Parathyroid adenoma (tissue), 2 donors: ENCODE measurements at regions not wholly inside any gene's neighbourhood (a gene's known extent, or its start where the extent isn't known, plus 50 kb on each side); places are given as distances from the start of the nearest gene placed in this dataset.

Source experiments
- H2AFZ ChIP-seq: fragments of 300-600 bp; sonication (generic); one replicate; pipeline ENCODE4 v1.7.0; 2017; ENCODE audit warnings: antibody characterized with exemption, mild to moderate bottlenecking
- H3K27ac ChIP-seq: fragments of 300-600 bp; sonication (generic); one replicate; pipeline ENCODE4 v1.7.0; 2017
- H3K27me3 ChIP-seq: fragments of 300-600 bp; sonication (generic); one replicate; pipeline ENCODE4 v1.7.0; 2017; ENCODE audit warnings: low read length; ENCODE audit not compliant: control insufficient read depth, insufficient read depth
- H3K36me3 ChIP-seq: fragments of 300-600 bp; sonication (generic); one replicate; pipeline ENCODE4 v1.7.0; 2017; ENCODE audit warnings: low read length; ENCODE audit not compliant: control insufficient read depth, insufficient read depth
- H3K4me1 ChIP-seq: fragments of 300-600 bp; sonication (generic); one replicate; pipeline ENCODE4 v1.7.0; 2017; ENCODE audit warnings: control low read depth
- H3K4me2 ChIP-seq: fragments of 300-600 bp; sonication (generic); one replicate; pipeline ENCODE4 v1.7.0; 2017; ENCODE audit warnings: low read length
- H3K4me3 ChIP-seq: fragments of 300-600 bp; sonication (generic); one replicate; pipeline ENCODE4 v1.7.0; 2017; ENCODE audit warnings: low read depth, low read length
- H3K79me2 ChIP-seq: fragments of 300-600 bp; sonication (generic); one replicate; pipeline ENCODE4 v1.7.0; 2017; ENCODE audit warnings: control low read depth
- H3K9ac ChIP-seq: fragments of 300-600 bp; sonication (generic); one replicate; pipeline ENCODE4 v1.7.0; 2017; ENCODE audit warnings: mild to moderate bottlenecking
- H3K9me3 ChIP-seq: fragments of 300-600 bp; sonication (generic); one replicate; pipeline ENCODE4 v1.7.0; 2017; ENCODE audit warnings: low read length; ENCODE audit not compliant: control insufficient read depth
- TF ChIP-seq, protein P1 (sequence below): fragments of 300-600 bp; sonication (generic); IDR thresholded peaks from one replicate; pipeline ENCODE4 v1.7.0; 2017; ENCODE audit warnings: antibody characterized with exemption, mild to moderate bottlenecking
- donor health status: primary hyperparathyroidism.

DNA sequence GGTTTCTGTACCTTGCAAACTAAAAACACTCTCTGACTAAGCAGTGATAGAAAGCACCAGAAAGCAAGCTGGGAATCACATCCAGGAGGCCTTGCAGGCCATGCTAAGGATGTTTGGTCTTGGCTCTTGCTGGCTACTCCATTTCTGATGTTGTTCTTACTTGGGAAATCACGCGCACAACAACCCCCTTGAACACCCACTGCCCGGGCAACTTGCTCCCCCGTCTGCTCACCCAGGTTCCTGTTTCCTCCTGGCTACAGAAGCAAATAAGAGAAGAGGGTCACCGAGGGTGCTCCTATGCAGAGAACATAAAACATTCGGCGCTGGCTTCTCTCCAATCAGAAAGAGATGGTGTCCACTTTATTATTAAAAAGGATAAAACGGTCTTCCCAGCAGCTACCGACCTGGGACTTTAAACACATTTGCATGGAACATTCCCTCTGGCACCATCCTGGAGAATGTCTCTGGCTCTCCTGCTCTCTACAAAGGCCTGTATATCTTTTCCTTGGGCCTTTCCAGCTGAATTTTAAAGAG is 271.2 kb upstream of the RPL38 start:
- no peaks in the 10 kb centered on the region for H3K9me3 ChIP-seq
- H3K27ac ChIP-seq, result no peak overlapping the region
- H3K27me3 ChIP-seq, result no peaks in the 10 kb centered on the region
- no peak overlapping the region for H3K9ac ChIP-seq
- H2AFZ ChIP-seq, result no peak overlapping the region
- TF ChIP-seq, protein P1, sequence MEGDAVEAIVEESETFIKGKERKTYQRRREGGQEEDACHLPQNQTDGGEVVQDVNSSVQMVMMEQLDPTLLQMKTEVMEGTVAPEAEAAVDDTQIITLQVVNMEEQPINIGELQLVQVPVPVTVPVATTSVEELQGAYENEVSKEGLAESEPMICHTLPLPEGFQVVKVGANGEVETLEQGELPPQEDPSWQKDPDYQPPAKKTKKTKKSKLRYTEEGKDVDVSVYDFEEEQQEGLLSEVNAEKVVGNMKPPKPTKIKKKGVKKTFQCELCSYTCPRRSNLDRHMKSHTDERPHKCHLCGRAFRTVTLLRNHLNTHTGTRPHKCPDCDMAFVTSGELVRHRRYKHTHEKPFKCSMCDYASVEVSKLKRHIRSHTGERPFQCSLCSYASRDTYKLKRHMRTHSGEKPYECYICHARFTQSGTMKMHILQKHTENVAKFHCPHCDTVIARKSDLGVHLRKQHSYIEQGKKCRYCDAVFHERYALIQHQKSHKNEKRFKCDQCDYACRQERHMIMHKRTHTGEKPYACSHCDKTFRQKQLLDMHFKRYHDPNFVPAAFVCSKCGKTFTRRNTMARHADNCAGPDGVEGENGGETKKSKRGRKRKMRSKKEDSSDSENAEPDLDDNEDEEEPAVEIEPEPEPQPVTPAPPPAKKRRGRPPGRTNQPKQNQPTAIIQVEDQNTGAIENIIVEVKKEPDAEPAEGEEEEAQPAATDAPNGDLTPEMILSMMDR, result no peak
- no peak overlapping the region for H3K4me3 ChIP-seq
- H3K79me2 ChIP-seq, result no peaks in the 10 kb centered on the region
- no peak overlapping the region for H3K4me2 ChIP-seq
- no peaks in the 10 kb centered on the region for H3K4me1 ChIP-seq
- H3K36me3 ChIP-seq, result no peaks in the 10 kb centered on the region

DNA sequence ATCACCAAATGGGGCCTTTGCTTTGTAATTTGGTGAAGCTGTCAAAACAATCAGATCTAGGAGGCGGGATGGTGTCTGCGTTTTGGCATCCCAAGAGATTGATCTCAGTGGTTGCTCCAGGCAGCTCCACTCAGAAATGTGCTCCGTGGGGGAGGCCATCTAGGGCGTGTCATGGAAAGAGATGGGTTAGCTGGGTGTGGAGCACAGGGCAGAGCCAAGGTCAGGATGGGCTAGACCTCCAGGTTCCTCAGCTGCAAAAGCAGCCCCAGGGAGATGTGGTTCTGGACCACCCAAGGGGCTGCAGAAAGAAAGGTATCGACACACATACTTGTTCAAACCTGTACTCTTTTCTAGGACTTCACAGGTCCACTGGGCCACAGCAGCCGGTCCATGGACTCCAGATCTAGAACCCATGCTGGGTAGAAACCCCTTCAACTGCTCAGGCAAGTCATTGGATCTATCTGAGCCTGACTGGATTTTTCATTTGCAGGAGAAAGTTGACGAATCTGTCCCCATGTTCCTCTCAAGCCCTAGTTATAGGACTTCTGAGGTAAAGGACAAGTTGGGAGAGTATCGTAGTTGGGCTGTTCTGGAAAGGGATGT is 270.2 kb upstream of the RPL38 start:
- H3K4me1 ChIP-seq, result no peaks in the 10 kb centered on the region
- H3K27me3 ChIP-seq, result no peaks in the 10 kb centered on the region
- H2AFZ ChIP-seq, result no peak overlapping the region
- H3K27ac ChIP-seq, result no peak overlapping the region
- H3K4me3 ChIP-seq, result no peak overlapping the region
- no peak overlapping the region for H3K9ac ChIP-seq
- TF ChIP-seq, protein P1, result no peak
- H3K79me2 ChIP-seq, result no peaks in the 10 kb centered on the region
- no peaks in the 10 kb centered on the region for H3K9me3 ChIP-seq
- H3K4me2 ChIP-seq, result no peak overlapping the region
- no peaks in the 10 kb centered on the region for H3K36me3 ChIP-seq

DNA sequence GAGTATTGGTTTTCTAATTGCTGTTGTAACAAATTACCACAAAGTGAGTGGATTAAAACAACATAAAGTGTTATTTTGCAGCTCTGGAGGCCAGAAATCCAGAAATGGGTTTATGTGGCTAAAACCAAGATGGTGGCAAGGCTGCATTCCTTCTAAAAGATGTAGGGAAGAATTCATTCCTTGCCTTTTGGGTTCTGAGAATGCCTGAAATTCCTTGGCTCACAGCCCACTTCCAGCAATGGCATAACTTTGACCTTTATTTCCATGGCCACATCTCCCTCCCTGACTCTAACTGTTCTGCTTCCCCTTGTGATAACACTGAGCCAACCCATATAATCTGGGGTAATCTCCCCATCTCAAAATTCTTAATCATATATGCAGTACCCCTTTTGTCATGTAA is 269.6 kb upstream of the RPL38 start:
- H3K4me3 ChIP-seq, result no peak overlapping the region
- H3K9me3 ChIP-seq, result no peaks in the 10 kb centered on the region
- TF ChIP-seq, protein P1, result no peak
- no peak overlapping the region for H3K4me2 ChIP-seq
- no peaks in the 10 kb centered on the region for H3K36me3 ChIP-seq
- H3K9ac ChIP-seq, result no peak overlapping the region
- no peak overlapping the region for H2AFZ ChIP-seq
- no peak overlapping the region for H3K27ac ChIP-seq
- no peaks in the 10 kb centered on the region for H3K4me1 ChIP-seq
- H3K27me3 ChIP-seq, result no peaks in the 10 kb centered on the region
- no peaks in the 10 kb centered on the region for H3K79me2 ChIP-seq

DNA sequence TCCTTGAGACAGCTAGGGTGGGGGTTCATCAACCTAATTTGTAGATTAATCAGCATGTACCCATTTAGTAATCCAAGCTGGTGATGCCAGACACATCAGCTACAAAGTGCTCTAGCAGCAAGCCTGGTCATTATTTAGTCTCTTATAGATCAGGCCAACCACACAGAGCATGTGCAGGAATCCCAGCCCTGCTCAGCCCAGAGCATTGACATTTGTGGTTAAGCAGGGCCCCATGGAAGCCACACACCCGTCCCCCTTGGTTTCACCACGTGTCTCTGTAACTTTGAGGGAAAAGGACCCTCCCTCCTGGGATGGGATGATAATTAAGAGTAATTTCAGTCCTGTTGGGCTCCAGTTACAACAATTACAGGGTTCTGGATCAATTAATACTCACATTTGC is 268.8 kb upstream of the RPL38 start:
- Histone ChIP-seq H3K27me3 (no peaks in the 10 kb centered on the region), H3K4me1 (no peaks in the 10 kb centered on the region), H3K79me2 (no peaks in the 10 kb centered on the region), H3K9me3 (no peaks in the 10 kb centered on the region), H3K27ac (no peak overlapping the region), H3K4me3 (no peak overlapping the region), H2AFZ (no peak overlapping the region), H3K4me2 (no peak overlapping the region), H3K9ac (no peak overlapping the region), H3K36me3 (no peaks in the 10 kb centered on the region)
- TF ChIP-seq, protein P1, result no peak
